ENCODE measurements at regions not wholly inside any gene's neighbourhood (a gene's known extent, or its start where the extent isn't known, plus 50 kb on each side); places are given as distances from the start of the nearest gene placed in this dataset.

- Histone ChIP-seq H4K20me1 (ENCODE audit: insufficient read depth, poor library complexity, severe bottlenecking) (no peaks in the 10 kb centered on the region), H3K36me3 (replicated peaks; ENCODE audit: insufficient read depth, low read depth) (no peaks in the 10 kb centered on the region), H3K79me2 (no peaks in the 10 kb centered on the region), H3K9me3 (ENCODE audit: low read depth) (no peaks in the 10 kb centered on the region), H3K27me3 (no peaks in the 10 kb centered on the region), H3K4me3 (no peak overlapping the region), H3K9me2 (replicated peaks; ENCODE audit: insufficient read depth) (no peaks in the 10 kb centered on the region), H3K4me2 (no peak overlapping the region), H3K27ac (no peak overlapping the region), H2AFZ (no peak overlapping the region), H3K4me1 (ENCODE audit: insufficient read depth) (no peaks in the 10 kb centered on the region)
- TF ChIP-seq CTCF (IDR thresholded peaks at IDR 0.05; ENCODE audit: poor library complexity) = no peak
- DNase-seq (ENCODE audit: low spot score) = no peak
- whole genome bisulfite sequencing (ENCODE audit: low lambda C conversion rate, missing lambda C conversion rate) = 82% methylated on average over 1 of the region's 1 CpG
Measured at GRCh38 chrX:129058405-129058804, 464.9 kb downstream of the SMARCA1 start.

- H3K9me2 ChIP-seq (replicated peaks; ENCODE audit: insufficient read depth) = no peaks in the 10 kb centered on the region
- H4K20me1 ChIP-seq (ENCODE audit: insufficient read depth, poor library complexity, severe bottlenecking) = no peaks in the 10 kb centered on the region
- no peak for DNase-seq (ENCODE audit: low spot score)
- no peaks in the 10 kb centered on the region for H3K27me3 ChIP-seq
- no peak overlapping the region for H3K4me2 ChIP-seq
- H3K27ac ChIP-seq = no peak overlapping the region
- H3K9me3 ChIP-seq (ENCODE audit: low read depth) = no peaks in the 10 kb centered on the region
- H3K79me2 ChIP-seq = no peaks in the 10 kb centered on the region
- H3K36me3 ChIP-seq (replicated peaks; ENCODE audit: insufficient read depth, low read depth) = no peaks in the 10 kb centered on the region
- no peak overlapping the region for H3K4me3 ChIP-seq
- TF ChIP-seq EZH2 (IDR thresholded peaks at IDR 0.05; ENCODE audit: borderline replicate concordance) (no peak), EZH2phosphoT487 (IDR thresholded peaks at IDR 0.05; ENCODE audit: low read depth, severe bottlenecking, unreplicated experiment) (no peak), CTCF (IDR thresholded peaks at IDR 0.05; ENCODE audit: poor library complexity) (no peak)
- H2AFZ ChIP-seq = no peak overlapping the region
- H3K4me1 ChIP-seq (ENCODE audit: insufficient read depth) = no peaks in the 10 kb centered on the region
- 92% methylated on average over 11 of the region's 11 CpGs for WGBS (ENCODE audit: low lambda C conversion rate, missing lambda C conversion rate)
Measured at GRCh38 chrX:129043138-129043537, 480.2 kb downstream of the SMARCA1 start.

- H3K79me2 ChIP-seq = no peaks in the 10 kb centered on the region
Measured at GRCh38 chrX:129041319-129041718, 482.0 kb downstream of the SMARCA1 start.

More at GRCh38 chrX:129041319-129041718, 482.0 kb downstream of the SMARCA1 start:
- H3K4me2 ChIP-seq = no peak overlapping the region
- no peak for TF ChIP-seq EZH2 (IDR thresholded peaks at IDR 0.05; ENCODE audit: borderline replicate concordance)
- no peak for TF ChIP-seq CTCF (IDR thresholded peaks at IDR 0.05; ENCODE audit: poor library complexity)
- TF ChIP-seq EZH2phosphoT487 (IDR thresholded peaks at IDR 0.05; ENCODE audit: low read depth, severe bottlenecking, unreplicated experiment) = no peak
- no peaks in the 10 kb centered on the region for H3K27me3 ChIP-seq
- H3K36me3 ChIP-seq (replicated peaks; ENCODE audit: insufficient read depth, low read depth) = no peaks in the 10 kb centered on the region
- no peak for DNase-seq (ENCODE audit: low spot score)
- no peaks in the 10 kb centered on the region for H3K9me2 ChIP-seq (replicated peaks; ENCODE audit: insufficient read depth)
- H3K27ac ChIP-seq = no peak overlapping the region
- H2AFZ ChIP-seq = no peak overlapping the region
- H3K4me1 ChIP-seq (ENCODE audit: insufficient read depth) = no peaks in the 10 kb centered on the region
- H3K4me3 ChIP-seq = no peak overlapping the region
- H4K20me1 ChIP-seq (ENCODE audit: insufficient read depth, poor library complexity, severe bottlenecking) = no peaks in the 10 kb centered on the region
- H3K9me3 ChIP-seq (ENCODE audit: low read depth) = no peaks in the 10 kb centered on the region
- 88% methylated on average over 5 of the region's 5 CpGs for WGBS (ENCODE audit: low lambda C conversion rate, missing lambda C conversion rate)

All from hepatocyte (in vitro differentiated cells).